GM13977 (cell line): ENCODE measurements at regions not wholly inside any gene's neighbourhood (a gene's known extent, or its start where the extent isn't known, plus 50 kb on each side); places are given as distances from the start of the nearest gene placed in this dataset.

Experiments
- DNase-seq: peaks from one replicate; pipeline ENCODE4 v3.0.0; 2012; ENCODE audit warnings: low spot score
- in situ Hi-C: fragments of 300-500 bp; cut with MboI; formaldehyde crosslinking; loops from one replicate; pipeline ENCODE4 v1.12.0; 2022; ENCODE audit warnings: low sequenced_read_pairs, low pct_unique_long_range_greater_than_20kb, mixed read lengths, inconsistent platforms; ENCODE audit not compliant: unreplicated experiment
- TF ChIP-seq, protein P1 (sequence below): IDR thresholded peaks from 2 replicates; pipeline ENCODE4 v1.5.1; 2012; ENCODE audit warnings: mild to moderate bottlenecking, control low read depth; ENCODE audit not compliant: insufficient read depth; ENCODE audit errors: extremely low read depth, missing control alignments

DNA sequence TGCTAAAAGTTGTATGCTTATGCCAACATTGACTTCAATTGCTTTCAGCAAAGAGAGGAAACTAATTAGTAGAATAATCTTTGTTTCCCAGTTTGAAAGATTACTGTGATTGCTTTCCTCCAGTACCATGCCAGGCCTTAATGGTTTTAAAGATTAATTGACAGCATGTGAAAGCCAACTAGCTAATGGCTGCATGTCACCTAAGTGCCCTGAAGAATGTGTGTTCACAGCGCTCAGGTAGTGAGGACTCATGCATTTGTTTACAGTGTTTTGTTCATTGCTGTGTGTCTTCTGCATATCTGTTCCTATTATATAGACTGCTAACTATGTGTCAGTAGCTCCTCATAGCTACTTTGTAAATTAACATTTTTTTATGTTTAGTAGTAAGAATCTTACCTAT is 335.6 kb downstream of the LRRIQ3 start:
- TF ChIP-seq, protein P1, sequence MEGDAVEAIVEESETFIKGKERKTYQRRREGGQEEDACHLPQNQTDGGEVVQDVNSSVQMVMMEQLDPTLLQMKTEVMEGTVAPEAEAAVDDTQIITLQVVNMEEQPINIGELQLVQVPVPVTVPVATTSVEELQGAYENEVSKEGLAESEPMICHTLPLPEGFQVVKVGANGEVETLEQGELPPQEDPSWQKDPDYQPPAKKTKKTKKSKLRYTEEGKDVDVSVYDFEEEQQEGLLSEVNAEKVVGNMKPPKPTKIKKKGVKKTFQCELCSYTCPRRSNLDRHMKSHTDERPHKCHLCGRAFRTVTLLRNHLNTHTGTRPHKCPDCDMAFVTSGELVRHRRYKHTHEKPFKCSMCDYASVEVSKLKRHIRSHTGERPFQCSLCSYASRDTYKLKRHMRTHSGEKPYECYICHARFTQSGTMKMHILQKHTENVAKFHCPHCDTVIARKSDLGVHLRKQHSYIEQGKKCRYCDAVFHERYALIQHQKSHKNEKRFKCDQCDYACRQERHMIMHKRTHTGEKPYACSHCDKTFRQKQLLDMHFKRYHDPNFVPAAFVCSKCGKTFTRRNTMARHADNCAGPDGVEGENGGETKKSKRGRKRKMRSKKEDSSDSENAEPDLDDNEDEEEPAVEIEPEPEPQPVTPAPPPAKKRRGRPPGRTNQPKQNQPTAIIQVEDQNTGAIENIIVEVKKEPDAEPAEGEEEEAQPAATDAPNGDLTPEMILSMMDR: no peak
- no peak for DNase-seq
- in situ Hi-C loops: no loop called here

DNA sequence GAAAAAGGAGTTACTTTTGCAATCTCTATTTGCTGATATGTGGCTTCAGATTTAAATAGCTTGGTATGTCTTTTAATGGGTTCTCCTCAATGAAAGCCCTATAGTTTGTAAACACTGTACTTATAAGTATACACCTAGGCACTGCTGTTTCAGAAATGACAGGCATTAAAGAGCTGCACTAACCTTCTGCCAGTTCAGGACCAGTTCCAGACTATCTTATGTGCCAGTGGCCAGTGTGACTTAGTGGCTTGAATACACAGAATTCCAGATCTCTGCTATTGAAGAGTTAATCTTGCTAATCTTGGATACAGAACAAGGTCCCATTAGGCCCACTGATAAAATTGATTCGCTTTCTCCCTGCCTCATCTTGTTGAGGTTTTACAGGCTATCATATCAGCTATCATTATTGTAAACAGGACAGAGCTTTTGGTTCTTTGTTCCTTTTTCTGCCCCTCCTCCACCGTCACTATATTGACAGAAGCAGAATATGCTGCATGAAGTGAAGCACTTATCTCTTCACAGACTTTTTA is 337.5 kb downstream of the LRRIQ3 start:
- TF ChIP-seq, protein P1: no peak
- in situ Hi-C loops: no loop called here
- no peak for DNase-seq

DNA sequence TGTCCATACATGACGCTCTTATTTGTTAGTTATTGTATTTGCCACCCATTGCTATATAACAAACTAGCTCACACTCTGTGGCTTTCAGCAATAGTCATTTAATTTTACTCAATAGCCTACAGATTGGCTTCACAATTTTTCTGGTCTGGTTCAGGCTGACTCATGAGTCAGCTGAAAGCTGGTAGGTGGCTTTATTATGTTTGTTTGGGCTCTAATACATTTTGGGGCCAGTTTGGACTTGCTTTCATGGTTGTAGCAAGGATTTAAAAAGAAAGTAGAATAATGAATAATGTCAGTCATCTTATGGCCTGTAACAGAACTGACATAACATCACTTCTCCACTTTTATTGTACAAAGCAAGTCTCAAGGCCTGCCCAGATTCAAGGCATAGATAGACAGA is 338.7 kb downstream of the LRRIQ3 start:
- in situ Hi-C loops: no loop called here
- TF ChIP-seq, protein P1: no peak
- DNase-seq: no peak

DNA sequence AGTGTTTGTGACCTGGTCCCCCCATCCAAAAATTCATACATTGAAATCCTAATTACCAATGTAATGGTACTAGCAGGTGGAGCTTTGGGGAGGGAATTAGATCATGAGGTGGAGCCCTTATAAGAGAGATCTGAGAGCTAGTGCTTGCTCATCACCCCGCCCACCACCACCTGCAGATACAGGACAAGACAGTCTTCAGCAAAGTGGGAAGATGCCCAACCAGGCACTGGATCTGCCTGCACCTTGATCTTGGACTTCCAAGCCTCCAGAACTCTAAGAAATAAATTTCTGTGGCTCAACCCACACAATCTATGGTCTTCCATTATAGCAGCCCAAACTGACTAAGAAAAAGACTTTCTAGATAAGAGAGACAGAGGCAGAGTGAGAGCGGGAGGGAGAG is 343.4 kb downstream of the LRRIQ3 start:
- in situ Hi-C loops: no loop called here
- no peak for DNase-seq
- TF ChIP-seq, protein P1: no peak

DNA sequence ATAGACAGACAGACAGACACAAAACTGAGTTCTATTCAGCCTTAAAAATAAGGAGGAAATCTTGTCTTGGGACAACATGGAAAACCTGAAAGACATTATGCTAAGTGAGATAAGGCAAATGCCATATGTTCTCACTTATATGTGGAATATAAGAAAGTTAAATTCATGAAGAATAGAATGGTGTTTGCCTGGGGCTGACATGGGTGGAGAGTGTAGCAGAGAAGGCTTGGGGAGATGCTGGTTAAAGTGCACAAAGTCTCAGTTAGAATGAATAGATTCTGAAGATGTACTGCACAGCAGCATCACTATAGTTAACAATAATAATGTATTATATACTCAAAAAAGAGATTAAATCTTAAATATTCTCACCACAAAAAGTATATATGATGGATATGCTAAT is 355.5 kb downstream of the LRRIQ3 start:
- TF ChIP-seq, protein P1: no peak
- DNase-seq: no peak
- in situ Hi-C loops: loop anchor here (25.0 kb wide), 1 partner anchor 845 kb away; no protein-coding TSS in a partner anchor

DNA sequence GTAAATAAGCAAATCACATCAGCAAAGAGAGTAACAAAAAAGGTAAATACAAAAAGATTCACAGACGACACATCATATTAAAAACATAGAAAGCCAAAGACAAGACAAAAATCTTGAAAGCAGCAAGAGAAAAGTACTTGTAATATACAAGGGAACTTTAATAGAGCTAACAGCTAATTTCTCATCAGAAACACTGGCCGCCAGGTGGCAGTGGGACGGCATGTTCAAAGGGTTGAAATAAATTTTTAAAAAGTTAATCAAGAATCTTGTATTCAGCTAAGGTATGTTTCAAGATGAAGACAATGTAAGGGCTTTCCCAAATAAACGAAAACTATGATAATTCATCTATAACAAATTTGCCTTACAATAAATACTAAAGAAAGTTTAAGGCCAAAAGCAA is 358.1 kb downstream of the LRRIQ3 start:
- DNase-seq: no peak
- TF ChIP-seq, protein P1: peak; percentile 49
- in situ Hi-C loops: loop anchor here (25.0 kb wide), 1 partner anchor 847 kb away; no protein-coding TSS in a partner anchor
